HEK293 (cell line): ENCODE measurements at regions not wholly inside any gene's neighbourhood (a gene's known extent, or its start where the extent isn't known, plus 50 kb on each side); places are given as distances from the start of the nearest gene placed in this dataset.

ENCODE experiments used
- CTCF ChIA-PET: fragments of 350-600 bp; formaldehyde crosslinking; extraction: SDS; loops from one replicate; lab custom pipeline; 2021; ENCODE audit warnings: antibody characterized with exemption; lab: Yijun Ruan, JAX
- POLR2A ChIA-PET: fragments of 300-600 bp; formaldehyde crosslinking; extraction: SDS; loops from one replicate; lab custom pipeline; 2020; ENCODE audit warnings: antibody characterized with exemption, inconsistent platforms; lab: Yijun Ruan, JAX
- H3K27ac ChIP-seq: fragments of 200-500 bp; sonication (Bioruptor generic); 2 replicates; pipeline ENCODE4 v1.5.1; 2014; ENCODE audit warnings: low read depth, low read length, control low read depth, inconsistent platforms; ENCODE audit errors: extremely low read depth
- H3K36me3 ChIP-seq, 2 experiments: fragments of 200-500 bp in 1 of 2; sonication (Bioruptor generic) in 1 of 2; 1 replicate in 1 of 2; 2 replicates in 1 of 2; pipeline ENCODE4 v1.5.1; 2014 to 2017; ENCODE audit warnings: inconsistent platforms in 2 of 2, low read length in 2 of 2; ENCODE audit not compliant: control insufficient read depth in 2 of 2, insufficient read depth in 1 of 2
- H3K4me1 ChIP-seq: fragments of 200-500 bp; sonication (Bioruptor generic); 2 replicates; pipeline ENCODE4 v1.5.1; 2014; ENCODE audit warnings: mild to moderate bottlenecking, low read length, inconsistent platforms; ENCODE audit not compliant: control insufficient read depth, insufficient read depth
- H3K4me3 ChIP-seq: 2 replicates; pipeline ENCODE4 v1.5.1; 2011; ENCODE audit warnings: low read depth, mild to moderate bottlenecking, control low read depth, low read length, moderate library complexity
- H3K9me3 ChIP-seq: fragments of 200-500 bp; sonication (Bioruptor generic); 2 replicates; pipeline ENCODE4 v1.5.1; 2014; ENCODE audit warnings: low read depth, low read length, inconsistent platforms; ENCODE audit not compliant: control insufficient read depth, insufficient read depth
- BCL11A ChIP-seq: fragments of 450-650 bp; formaldehyde crosslinking; IDR thresholded peaks from 2 replicates; pipeline ENCODE4 v1.5.1; 2016; ENCODE audit warnings: low read depth, missing biosample characterization, missing genetic modification characterization
- GFI1B ChIP-seq: fragments of 450-650 bp; formaldehyde crosslinking; IDR thresholded peaks from 2 replicates; pipeline ENCODE4 v1.5.1; 2016; ENCODE audit warnings: missing biosample characterization, missing genetic modification characterization
- PRDM2 ChIP-seq: fragments of 450-650 bp; formaldehyde crosslinking; IDR thresholded peaks from 2 replicates; pipeline ENCODE4 v1.5.1; 2016; ENCODE audit warnings: missing biosample characterization, missing genetic modification characterization, borderline replicate concordance
- SETDB1 ChIP-seq: IDR thresholded peaks from one replicate; pipeline ENCODE4 v1.6.1; 2017; ENCODE audit warnings: mild to moderate bottlenecking, low read length, moderate library complexity, mixed read lengths; ENCODE audit not compliant: insufficient read length
- SP2 ChIP-seq: fragments of 450-650 bp; formaldehyde crosslinking; IDR thresholded peaks from 2 replicates; pipeline ENCODE4 v1.5.1; 2016; ENCODE audit warnings: missing biosample characterization, missing genetic modification characterization
- TCF7L2 ChIP-seq: IDR thresholded peaks from 2 replicates; pipeline ENCODE4 v1.6.1; 2011; ENCODE audit warnings: low read depth, mild to moderate bottlenecking, inconsistent platforms, low read length, moderate library complexity, borderline replicate concordance
- ZBTB48 ChIP-seq: fragments of 450-650 bp; formaldehyde crosslinking; IDR thresholded peaks from 2 replicates; pipeline ENCODE4 v1.5.1; 2016; ENCODE audit warnings: missing biosample characterization, missing genetic modification characterization
- ZFP41 ChIP-seq: fragments of 450-650 bp; formaldehyde crosslinking; IDR thresholded peaks from 2 replicates; pipeline ENCODE4 v1.5.1; 2016; ENCODE audit warnings: missing biosample characterization, missing genetic modification characterization, borderline replicate concordance
- ZNF112 ChIP-seq: fragments of 450-650 bp; formaldehyde crosslinking; IDR thresholded peaks from 2 replicates; pipeline ENCODE4 v1.5.0; 2017; ENCODE audit warnings: missing biosample characterization, missing genetic modification characterization
- ZNF223 ChIP-seq: fragments of 450-650 bp; formaldehyde crosslinking; IDR thresholded peaks from 2 replicates; pipeline ENCODE4 v1.5.1; 2016; ENCODE audit warnings: missing biosample characterization, missing genetic modification characterization
- ZNF416 ChIP-seq: fragments of 450-650 bp; formaldehyde crosslinking; IDR thresholded peaks from 2 replicates; pipeline ENCODE4 v1.5.1; 2016; ENCODE audit warnings: missing biosample characterization, missing genetic modification characterization
- ZNF558 ChIP-seq: fragments of 450-650 bp; formaldehyde crosslinking; IDR thresholded peaks from 2 replicates; pipeline ENCODE4 v1.5.1; 2016; ENCODE audit warnings: missing biosample characterization, missing genetic modification characterization
- ZNF600 ChIP-seq: fragments of 450-650 bp; formaldehyde crosslinking; IDR thresholded peaks from 2 replicates; pipeline ENCODE4 v1.5.1; 2016; ENCODE audit warnings: missing biosample characterization, missing genetic modification characterization
- ZNF623 ChIP-seq: fragments of 450-650 bp; formaldehyde crosslinking; IDR thresholded peaks from 2 replicates; pipeline ENCODE4 v1.5.1; 2016; ENCODE audit warnings: missing biosample characterization, missing genetic modification characterization

DNA sequence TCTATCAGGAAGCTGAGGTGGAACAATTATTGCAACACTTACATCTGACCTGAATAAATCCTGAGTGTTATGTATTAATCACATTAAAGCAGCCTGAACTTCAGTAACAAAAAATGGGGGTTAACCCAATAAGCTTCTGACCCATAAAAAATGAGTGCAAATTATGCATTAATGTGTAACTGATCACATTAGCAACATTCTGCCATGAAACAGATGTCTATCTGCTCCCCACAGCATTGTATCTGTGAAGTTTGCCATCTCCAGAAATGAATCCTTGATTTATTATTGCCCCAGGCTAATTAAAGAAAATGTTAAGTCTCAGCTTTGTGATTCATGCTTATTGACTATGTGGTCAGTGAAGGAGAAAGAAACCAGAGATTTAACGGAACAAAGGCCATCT, 304.9 kb downstream of the PCDH20 start:
- Histone ChIP-seq H3K4me3 (no peak overlapping the region), H3K27ac (no peak overlapping the region), H3K9me3 (no peaks in the 10 kb centered on the region), H3K4me1 (no peaks in the 10 kb centered on the region), H3K36me3 (no peaks in the 10 kb centered on the region)
- POLR2A ChIA-PET: no interaction called here
- TF ChIP-seq ZNF600 (tag by site-specific recombination) (no peak), SETDB1 (no peak)
- CTCF ChIA-PET: no interaction called here

DNA sequence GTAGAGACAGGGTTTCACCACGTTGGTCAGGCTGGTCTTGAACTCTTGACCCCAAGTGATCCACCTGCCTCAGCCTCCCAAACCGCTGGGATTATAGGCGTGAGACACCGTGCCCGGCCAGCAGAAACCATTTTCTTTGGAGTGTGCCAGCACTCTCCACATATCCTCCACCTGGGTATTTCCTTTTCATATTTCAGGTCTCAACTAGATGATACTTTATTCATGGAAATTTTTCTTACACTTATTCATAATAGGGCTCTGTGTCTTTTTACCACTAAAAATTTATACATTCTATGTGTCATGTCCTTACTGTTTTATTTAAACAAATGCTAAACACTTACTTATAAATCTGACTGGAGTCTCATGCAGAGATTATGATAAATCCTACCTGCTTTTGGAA, 305.9 kb downstream of the PCDH20 start:
- Histone ChIP-seq H3K9me3 (no peaks in the 10 kb centered on the region), H3K36me3 (no peaks in the 10 kb centered on the region), H3K4me1 (no peaks in the 10 kb centered on the region)
- CTCF ChIA-PET: no interaction called here
- no peak for TF ChIP-seq ZNF623 (tag by site-specific recombination)
- TF ChIP-seq ZNF223 (tag by site-specific recombination): no peak
- no peak for TF ChIP-seq ZNF558 (tag by site-specific recombination)
- TF ChIP-seq GFI1B (tag by site-specific recombination): no peak
- TF ChIP-seq, all 188 proteins: peak for 0
- POLR2A ChIA-PET: no interaction called here
- Histone ChIP-seq H3K27ac (no peak overlapping the region), H3K4me3 (no peak overlapping the region)

GRCh38 chr13:61107989-61108388, 307.7 kb downstream of the PCDH20 start:
- TF ChIP-seq SP2 (no peak), ZNF112 (no peak), PRDM2 (no peak), TCF7L2 (no peak), ZNF416 (tag by site-specific recombination) (no peak)
- no peaks in the 10 kb centered on the region for H3K9me3 ChIP-seq
- H3K4me3 ChIP-seq: no peak overlapping the region
- H3K4me1 ChIP-seq: no peaks in the 10 kb centered on the region
- no peak overlapping the region for H3K27ac ChIP-seq
- H3K36me3 ChIP-seq: no peaks in the 10 kb centered on the region
- CTCF ChIA-PET: no interaction called here
- POLR2A ChIA-PET: no interaction called here

GRCh38 chr13:61095885-61096284, 319.8 kb downstream of the PCDH20 start:
- no peak overlapping the region for H3K27ac ChIP-seq
- no peak for TF ChIP-seq ZFP41 (tag by site-specific recombination)
- no peak for TF ChIP-seq ZBTB48
- no peak for TF ChIP-seq ZNF623 (tag by site-specific recombination)
- TF ChIP-seq BCL11A (tag by site-specific recombination): no peak
- no peaks in the 10 kb centered on the region for H3K36me3 ChIP-seq
- POLR2A ChIA-PET: no interaction called here
- no peaks in the 10 kb centered on the region for H3K9me3 ChIP-seq
- CTCF ChIA-PET: no interaction called here
- H3K4me3 ChIP-seq: no peak overlapping the region
- no peaks in the 10 kb centered on the region for H3K4me1 ChIP-seq
